ENCODE measurements at regions not wholly inside any gene's neighbourhood (a gene's known extent, or its start where the extent isn't known, plus 50 kb on each side); places are given as distances from the start of the nearest gene placed in this dataset.

- no peak for DNase-seq (ENCODE audit: low spot score)
These were observed 204.8 kb upstream of the SYT4 start for GRCh38 chr18:43482136-43482535.

DNA sequence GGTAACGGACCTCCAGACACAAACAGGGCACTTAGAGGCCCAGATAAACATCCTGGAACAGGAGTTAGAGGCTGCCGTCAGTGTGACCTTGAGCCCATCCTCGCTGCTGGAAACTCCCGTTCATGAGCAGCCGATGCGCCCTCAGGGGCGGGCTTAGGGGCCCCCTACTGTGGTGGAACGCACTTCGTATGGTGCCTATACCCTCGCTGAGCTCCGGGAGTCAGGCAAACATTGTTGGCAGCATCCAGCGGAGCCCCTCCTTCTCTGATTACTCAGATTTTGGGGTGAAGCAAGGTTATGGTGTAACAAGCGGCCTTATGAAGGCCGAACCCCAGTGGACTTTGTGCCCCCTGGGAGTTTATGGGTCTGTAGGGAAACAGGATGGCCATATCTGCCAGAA is 205.3 kb upstream of the SYT4 start:
- no peak for DNase-seq (ENCODE audit: low spot score)

DNA sequence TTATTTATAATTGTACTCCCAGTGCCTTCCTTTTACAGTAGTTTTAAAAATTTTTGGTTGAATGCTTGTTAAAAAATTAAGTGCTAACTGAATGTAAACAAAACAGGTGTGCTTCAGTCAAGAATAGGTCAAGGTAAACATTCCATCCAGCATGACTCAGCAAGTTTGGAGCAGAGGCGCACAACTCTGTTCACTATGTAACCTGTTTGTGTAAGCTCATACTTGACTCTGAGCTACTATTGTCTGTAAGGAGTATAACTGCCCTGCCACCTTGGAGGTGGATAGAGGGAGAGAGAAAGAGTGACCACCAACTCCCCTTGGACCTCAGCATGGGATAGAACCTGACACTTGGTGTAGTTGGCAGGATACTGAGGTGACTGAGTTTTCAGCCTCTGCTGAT is 207.4 kb upstream of the SYT4 start:
- DNase-seq (ENCODE audit: low spot score), result no peak

DNA sequence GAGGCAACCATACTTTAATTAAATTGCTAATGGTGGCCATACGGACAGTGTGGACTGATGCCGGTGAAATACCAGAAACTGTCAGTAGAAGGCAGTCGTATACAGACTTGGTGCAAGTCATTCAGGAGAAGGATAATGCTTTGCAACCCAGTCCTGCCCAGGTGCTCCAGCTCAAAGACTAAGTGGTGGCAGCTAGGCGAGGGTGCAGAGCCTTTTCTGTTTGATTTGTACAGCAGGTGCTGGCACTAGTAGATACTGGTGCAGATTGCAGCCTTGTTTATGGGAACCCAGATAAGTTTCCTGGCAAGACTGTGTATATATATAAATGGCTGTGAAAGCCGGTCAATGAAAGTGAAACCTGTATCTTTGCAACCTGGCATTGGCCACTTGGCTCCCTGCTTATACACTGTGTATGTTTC is 208.3 kb upstream of the SYT4 start:
- no peak for DNase-seq (ENCODE audit: low spot score)

- DNase-seq (ENCODE audit: low spot score), result no peak
These were observed 209.2 kb upstream of the SYT4 start for GRCh38 chr18:43486462-43486861.

- no peak for DNase-seq (ENCODE audit: low spot score)
These were observed 223.8 kb upstream of the SYT4 start for GRCh38 chr18:43501099-43501498.

GRCh38 chr18:43506935-43507334 is 229.6 kb upstream of the SYT4 start:
- DNase-seq (ENCODE audit: low spot score), result no peak

DNA sequence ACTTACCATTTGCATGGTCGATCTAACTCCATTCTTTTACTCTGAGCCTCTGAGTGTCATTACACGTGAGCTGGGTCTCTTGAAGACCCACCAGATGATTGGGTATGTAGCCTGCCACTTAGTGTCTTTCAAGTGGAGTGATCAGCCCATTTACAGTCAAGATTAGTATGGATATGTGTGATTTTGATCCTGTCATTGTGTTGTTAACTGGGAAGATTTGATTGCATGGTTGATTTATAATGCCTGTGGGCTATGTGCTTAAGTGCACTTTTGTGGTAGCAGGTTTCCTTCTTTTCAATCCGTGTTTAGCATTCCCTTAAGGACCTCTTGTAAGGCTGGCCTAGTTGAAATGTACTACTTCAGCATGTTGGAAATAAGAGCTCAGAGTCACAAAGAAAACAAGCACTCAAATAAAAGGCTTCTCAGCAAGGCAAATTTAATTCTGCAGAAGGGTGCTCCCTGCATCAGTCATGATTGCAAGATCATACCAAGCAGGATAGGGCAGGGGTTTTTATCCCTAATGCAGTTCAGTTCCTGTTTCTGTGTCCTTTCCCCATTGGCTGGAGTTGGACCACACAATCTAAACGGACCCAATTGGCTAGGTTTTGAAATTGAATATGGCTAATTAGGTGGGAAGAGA is 230.7 kb upstream of the SYT4 start:
- no peak for DNase-seq (ENCODE audit: low spot score)

GRCh38 chr18:43514747-43515146 is 237.5 kb upstream of the SYT4 start:
- no peak for DNase-seq (ENCODE audit: low spot score)

GRCh38 chr18:43515481-43515880 is 238.2 kb upstream of the SYT4 start:
- no peak for DNase-seq (ENCODE audit: low spot score)

GRCh38 chr18:43524260-43524659 is 247.0 kb upstream of the SYT4 start:
- DNase-seq (ENCODE audit: low spot score), result no peak

DNA sequence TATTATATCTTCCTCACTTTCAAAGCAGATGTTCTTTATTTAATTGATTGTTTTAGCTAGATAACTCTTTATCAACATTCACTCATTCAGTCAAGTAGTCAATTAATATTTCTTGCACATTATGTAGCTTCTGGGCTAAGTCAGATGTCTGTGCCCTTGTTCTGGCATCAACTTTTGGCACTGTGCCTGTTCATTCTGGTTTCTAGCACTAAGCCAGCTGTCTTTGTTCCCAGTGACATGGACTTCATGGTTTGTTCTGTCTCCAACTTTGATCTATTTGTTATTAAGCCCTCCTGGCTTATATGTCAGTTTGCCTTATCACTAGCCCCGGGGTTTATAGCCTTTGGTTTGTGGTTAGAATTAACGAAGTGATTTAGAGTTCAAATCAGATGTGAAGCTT is 247.9 kb upstream of the SYT4 start:
- peak; percentile 2 for DNase-seq (ENCODE audit: low spot score)

GRCh38 chr18:43526426-43527145 is 249.3 kb upstream of the SYT4 start:
- DNase-seq (ENCODE audit: low spot score), result no peak

- no peak for DNase-seq (ENCODE audit: low spot score)
These were observed 254.1 kb upstream of the SYT4 start for GRCh38 chr18:43531438-43531837.

DNA sequence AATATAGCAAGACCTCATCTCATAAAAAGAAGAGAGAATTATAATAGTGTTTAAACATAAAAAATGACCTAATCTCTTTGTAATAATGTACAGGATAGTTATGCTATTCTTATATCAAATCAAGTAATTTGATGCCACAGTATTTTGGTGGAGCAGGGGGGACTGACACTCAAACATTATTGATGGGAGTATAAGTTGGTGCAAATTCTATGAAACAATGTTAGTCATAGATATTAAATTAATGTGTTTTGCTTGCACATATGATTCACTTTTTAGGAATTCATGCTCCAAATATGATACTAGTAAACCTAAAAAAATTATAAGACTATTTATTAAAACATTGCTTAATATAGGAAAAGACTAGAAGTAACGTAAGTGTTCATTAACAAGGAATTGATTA is 256.1 kb upstream of the SYT4 start:
- no peak for DNase-seq (ENCODE audit: low spot score)

DNA sequence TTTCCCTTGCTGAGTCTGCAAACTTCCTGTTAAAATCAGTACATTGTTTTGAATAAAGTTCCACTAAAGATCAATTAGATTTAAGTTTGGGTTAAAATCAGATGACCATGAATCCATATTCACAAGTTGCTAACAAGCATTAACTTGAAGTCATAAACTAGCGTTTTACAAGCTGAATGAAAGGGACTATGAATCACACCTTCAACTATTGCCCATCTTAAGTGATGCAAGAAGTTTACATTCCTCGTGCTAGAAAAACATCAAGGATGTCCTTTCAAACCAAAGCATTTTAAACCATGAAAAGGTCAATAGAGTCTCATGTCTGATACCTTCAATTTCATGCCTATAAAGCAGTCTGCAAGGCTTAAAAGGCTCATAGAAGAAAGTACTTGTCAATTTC is 257.2 kb upstream of the SYT4 start:
- no peak for DNase-seq (ENCODE audit: low spot score)

- no peak for DNase-seq (ENCODE audit: low spot score)
These were observed 262.6 kb upstream of the SYT4 start for GRCh38 chr18:43539862-43540261.

GRCh38 chr18:43542016-43542415 is 264.7 kb upstream of the SYT4 start:
- DNase-seq (ENCODE audit: low spot score), result no peak

- DNase-seq (ENCODE audit: low spot score), result no peak
These were observed 265.9 kb upstream of the SYT4 start for GRCh38 chr18:43543236-43543635.

DNA sequence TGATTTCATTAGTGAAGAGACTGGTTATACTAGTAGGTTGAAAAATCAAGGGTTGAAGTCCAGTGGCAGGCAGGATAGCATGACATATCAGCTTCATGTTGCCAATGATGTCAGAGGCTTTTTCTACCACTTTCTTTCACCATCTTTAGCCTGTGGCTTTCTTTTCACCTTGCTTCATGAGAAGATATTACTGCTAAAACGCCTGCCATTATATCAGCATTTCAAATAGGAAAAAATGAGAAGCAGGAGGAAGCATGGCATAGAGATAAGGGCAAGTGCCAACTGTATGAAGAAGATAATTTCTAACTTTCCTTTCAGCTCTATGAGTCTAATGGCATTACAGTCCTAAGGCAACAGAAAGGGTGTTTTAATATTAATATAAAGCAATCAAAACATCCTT is 270.2 kb upstream of the SYT4 start:
- DNase-seq (ENCODE audit: low spot score), result no peak

DNA sequence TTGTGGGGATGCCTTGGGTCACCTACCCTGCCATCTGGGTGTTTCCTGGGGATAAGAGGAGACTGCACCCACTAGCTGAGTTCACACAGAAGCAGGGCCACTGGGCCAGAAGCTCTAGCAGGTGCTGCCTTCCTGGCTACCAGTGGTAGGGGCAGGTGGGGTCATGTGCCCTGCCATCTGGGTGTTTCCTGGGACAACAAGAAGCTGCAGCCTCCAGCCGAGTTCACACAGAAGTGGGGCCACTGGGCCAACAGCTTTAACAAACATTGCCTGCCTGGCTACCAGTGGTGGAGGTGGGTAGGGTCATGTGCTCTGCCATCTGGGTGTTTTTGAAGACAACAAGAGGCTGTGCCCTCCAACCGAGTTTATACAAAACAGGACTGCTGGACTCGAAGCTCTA is 282.2 kb upstream of the SYT4 start:
- no peak for DNase-seq (ENCODE audit: low spot score)

- peak; percentile 54 for DNase-seq (ENCODE audit: low spot score)
These were observed 286.5 kb upstream of the SYT4 start for GRCh38 chr18:43563780-43564179.

DNA sequence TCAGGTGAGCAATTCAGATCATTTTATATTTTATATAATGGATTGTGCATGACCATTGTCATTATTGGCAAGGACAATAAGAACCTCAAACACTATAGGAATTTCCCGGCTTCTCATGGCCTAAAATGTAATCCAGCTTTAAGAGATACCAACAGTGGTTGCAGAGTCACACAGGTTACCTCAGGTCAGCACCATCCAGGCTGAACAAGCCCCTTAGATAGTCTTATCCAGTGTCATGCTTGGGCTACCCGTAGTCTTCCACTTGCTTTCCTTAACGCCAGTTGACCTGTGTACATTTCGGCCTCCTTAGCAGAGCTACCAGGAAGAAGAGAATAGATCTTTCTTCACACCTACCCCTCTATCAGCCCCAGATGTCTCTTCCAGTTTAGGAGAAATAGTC is 293.3 kb upstream of the SYT4 start:
- DNase-seq (ENCODE audit: low spot score), result no peak

DNA sequence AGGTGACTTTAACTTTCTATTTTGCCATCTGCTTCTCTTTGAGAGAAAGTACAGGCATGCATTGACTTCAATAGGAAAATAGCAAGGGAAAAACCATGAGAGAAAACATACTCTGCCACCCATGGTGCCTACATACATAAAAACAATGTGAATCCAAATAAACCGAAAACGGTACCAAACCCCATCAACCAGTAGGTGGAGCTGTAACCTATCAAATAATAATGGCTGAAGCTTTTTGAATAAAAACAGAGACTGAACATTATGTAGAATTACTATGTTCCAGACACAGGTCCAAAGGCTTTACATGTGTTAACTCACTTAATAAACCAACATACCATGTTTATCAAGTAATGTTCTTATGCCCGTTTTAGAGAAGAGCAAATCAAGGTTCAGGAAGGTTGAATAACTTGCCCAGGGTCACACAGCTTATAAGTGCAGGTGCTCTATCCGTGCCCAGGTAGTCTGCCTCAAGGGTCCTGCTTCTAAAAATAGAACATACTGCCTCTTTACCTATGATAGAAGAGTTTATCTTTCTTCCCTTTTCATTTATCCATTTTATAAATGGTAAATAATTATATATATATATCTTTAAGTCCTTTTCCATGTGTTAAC is 293.9 kb upstream of the SYT4 start:
- DNase-seq (ENCODE audit: low spot score), result peak; percentile 81

Measured in pons (tissue), 1 donor.